Endothelial cell of umbilical vein (primary cell): ENCODE measurements at regions not wholly inside any gene's neighbourhood (a gene's known extent, or its start where the extent isn't known, plus 50 kb on each side); places are given as distances from the start of the nearest gene placed in this dataset.

Experiments used
- EZH2 ChIP-seq: IDR thresholded peaks from 2 replicates; pipeline ENCODE4 v1.6.1; 2012; ENCODE audit warnings: borderline replicate concordance, low read depth, mild to moderate bottlenecking, moderate library complexity, low read length, inconsistent platforms; ENCODE audit not compliant: severe bottlenecking
- JUN ChIP-seq: IDR thresholded peaks from 2 replicates; pipeline ENCODE4 v1.6.1; 2011; ENCODE audit warnings: borderline replicate concordance, low read depth; ENCODE audit not compliant: insufficient read length, insufficient read depth
- POLR2A ChIP-seq: IDR thresholded peaks from 2 replicates; pipeline ENCODE4 v1.6.1; 2012; ENCODE audit warnings: low read depth, mild to moderate bottlenecking, control low read depth, low read length
- POLR2AphosphoS5 ChIP-seq: IDR thresholded peaks from 2 replicates; pipeline ENCODE4 v1.6.1; 2012; ENCODE audit warnings: low read depth, mild to moderate bottlenecking, control low read depth, low read length, moderate library complexity; ENCODE audit not compliant: insufficient read depth

DNA sequence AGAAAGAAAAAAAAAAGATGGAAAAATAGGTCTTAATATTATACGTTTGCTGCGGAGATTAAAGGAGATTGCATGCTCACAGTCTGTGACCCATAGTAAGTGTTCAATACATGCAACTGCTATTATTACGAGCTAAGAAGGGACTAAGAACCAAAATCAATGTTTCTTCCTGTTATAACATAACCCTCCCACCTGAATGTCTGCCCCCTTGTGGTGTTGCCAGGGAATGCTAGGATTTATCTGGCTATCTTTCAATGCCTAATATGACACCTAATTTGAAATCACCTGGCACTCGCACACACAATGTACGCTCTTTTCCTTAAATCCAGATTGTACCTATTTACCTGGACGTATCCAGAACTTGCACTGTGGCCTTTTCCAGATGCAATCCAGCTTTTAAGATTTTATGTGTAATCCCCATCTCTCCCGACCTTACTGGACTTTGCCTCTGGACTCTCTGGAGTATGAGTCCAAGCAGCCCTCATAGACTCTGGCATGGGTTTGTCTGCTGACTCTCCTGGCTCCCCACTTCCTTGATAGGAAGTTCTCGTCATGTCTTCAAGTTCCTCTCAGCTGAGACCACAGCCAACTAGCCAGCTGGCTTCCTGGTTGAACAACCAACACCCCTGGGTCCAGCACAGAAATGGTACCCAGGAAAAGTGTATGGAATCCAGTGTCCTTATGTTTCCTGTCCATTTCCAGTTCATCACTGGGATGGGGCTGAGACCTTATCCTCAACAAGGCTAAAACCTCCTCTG, 151.5 kb downstream of the CCDC34 start:
- TF ChIP-seq POLR2AphosphoS5: no peak
- no peak for TF ChIP-seq POLR2A
- TF ChIP-seq EZH2: no peak
- TF ChIP-seq JUN: no peak
